ENCODE measurements at regions not wholly inside any gene's neighbourhood (a gene's known extent, or its start where the extent isn't known, plus 50 kb on each side); places are given as distances from the start of the nearest gene placed in this dataset.

GRCh38 chr5:155381654-155382053 lies 368.1 kb downstream of the KIF4B start:
- TF ChIP-seq CTCF (conservative IDR thresholded peaks at IDR 0.05; ENCODE audit: low read length) (no peak), EZH2phosphoT487 (IDR thresholded peaks at IDR 0.05; ENCODE audit: borderline replicate concordance, low read depth, low read length) (no peak)
